EH (cell line): ENCODE measurements at regions not wholly inside any gene's neighbourhood (a gene's known extent, or its start where the extent isn't known, plus 50 kb on each side); places are given as distances from the start of the nearest gene placed in this dataset.

ENCODE experiments used
- DNase-seq: peaks from one replicate; pipeline ENCODE4 v3.0.0-alpha.2; 2015; ENCODE audit warnings: low read depth

- DNase-seq, result peak; percentile 85
Measured at GRCh38 chr2:188645986-188646385, 328.2 kb upstream of the COL3A1 start.

GRCh38 chr2:188647430-188648070, 326.6 kb upstream of the COL3A1 start:
- DNase-seq, result no peak

DNA sequence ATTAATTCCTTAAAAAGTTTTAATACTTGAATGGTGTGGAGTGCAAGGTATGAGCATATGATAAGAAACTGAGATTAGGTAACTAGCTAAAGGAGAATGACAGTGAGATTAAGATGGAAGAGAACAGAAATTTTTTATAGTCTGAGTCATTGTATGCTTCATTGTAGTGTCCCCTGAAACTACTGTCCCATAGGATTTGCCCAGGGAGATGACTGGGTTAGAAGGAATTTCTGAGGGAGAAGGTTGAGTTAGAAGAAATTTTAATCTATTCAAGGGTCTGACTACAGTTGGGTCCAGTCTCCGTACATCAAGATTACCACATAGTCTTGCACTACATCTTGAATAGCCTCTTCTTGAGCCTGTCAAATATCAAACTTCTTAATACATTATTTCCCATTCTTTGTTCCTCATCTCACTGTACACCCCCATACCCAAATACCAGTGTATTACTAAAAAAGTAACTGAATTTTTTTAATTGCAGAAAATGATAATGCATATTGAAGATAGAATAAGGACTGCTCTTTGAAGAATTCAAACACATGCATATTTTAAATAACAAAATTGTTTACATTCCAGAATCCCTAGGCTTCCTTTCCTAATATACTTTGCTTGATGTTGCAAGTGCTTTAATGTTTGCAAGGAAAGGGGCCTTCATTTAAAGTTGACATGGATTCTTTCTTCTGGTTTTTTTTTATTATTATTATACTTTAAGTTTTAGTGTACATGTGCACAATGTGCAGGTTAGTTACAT, 314.3 kb upstream of the COL3A1 start:
- DNase-seq, result peak; percentile 89

DNA sequence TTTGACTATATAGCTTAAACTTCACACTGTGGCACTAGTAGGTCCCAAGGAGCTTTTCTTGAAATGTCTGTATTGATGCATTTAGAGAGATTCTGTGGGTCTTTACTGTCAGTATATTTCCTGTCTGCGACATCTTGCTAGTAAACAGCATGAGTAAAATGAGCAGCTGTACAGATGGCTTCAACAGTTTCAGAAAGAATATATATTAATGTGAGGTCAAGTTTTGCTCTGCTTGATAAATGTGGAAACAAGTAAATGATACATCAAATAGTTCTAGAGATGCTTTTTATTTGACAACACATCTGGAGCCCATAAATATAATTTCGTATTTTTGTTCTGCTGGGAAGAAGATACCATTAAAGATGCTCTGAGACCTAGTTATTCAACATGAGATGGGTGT, 310.9 kb upstream of the COL3A1 start:
- DNase-seq, result no peak

DNA sequence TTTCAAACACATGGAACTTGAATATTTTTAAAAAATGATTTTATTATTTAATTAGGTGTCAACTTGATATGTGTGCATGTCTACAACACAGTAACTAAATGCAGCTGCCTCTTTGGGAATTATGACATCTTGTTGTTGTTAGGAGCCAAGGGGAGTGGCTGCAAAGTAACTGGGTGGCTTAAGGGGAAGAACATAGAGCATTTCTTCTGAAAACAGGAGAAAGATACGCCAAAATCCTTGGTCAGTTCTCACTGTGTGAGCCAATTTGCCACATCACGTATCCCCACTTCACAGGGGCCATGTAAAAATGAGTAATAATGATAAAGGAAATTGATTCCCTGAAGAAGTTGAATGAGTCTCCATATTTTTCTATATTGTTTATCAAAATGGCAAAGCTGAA, 309.8 kb upstream of the COL3A1 start:
- DNase-seq, result no peak

GRCh38 chr2:188664951-188665595, 309.1 kb upstream of the COL3A1 start:
- peak; percentile 63 for DNase-seq

DNA sequence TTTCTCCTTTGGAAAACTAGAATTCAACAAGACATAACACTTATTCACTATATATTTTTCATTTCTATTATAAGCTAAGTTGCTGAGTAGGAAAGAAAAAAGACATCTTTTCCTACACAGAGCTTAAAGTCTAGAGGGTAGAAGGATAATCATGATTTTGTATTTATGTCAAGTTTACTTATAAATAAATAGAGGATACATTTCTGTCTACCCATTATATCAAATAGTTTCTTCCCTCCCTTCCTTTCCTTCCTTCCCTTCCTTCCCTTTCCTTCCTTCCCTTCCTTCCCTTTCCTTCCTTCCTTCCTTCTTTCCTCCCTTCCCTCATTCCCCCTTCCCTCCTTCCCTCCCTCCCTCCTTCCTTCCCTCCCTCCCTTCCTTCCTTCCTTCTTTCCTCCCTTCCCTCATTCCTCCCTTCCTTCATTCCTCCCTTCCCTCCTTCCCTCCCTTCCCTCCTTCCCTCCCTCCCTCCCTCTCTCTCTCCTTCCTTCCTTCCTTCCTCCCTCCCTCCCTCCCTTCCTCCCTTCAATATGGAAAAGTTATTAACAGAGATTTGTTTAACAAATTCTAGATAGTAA, 308.4 kb upstream of the COL3A1 start:
- no peak for DNase-seq

DNA sequence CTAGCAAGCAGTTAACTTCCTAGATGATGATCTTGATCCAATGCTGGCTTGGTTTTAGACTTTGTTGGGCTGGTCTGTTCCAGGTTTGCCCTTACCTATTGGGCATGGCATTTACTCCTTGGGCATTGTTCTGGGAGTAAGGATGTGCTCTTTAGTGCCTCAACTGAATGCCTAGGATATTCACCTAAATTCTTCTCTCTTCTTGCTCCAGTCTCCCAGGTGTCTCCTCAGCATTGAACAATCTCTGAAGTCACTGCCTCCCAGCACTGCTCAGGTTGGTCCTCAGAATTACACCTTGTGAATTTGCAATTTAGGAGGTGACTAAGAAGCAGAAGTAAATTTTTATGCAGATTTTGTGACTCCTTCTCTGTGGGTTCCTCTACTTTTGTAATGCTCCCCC, 307.7 kb upstream of the COL3A1 start:
- DNase-seq, result no peak

- DNase-seq, result peak; percentile 74
Measured at GRCh38 chr2:188668017-188668680, 306.0 kb upstream of the COL3A1 start.

DNA sequence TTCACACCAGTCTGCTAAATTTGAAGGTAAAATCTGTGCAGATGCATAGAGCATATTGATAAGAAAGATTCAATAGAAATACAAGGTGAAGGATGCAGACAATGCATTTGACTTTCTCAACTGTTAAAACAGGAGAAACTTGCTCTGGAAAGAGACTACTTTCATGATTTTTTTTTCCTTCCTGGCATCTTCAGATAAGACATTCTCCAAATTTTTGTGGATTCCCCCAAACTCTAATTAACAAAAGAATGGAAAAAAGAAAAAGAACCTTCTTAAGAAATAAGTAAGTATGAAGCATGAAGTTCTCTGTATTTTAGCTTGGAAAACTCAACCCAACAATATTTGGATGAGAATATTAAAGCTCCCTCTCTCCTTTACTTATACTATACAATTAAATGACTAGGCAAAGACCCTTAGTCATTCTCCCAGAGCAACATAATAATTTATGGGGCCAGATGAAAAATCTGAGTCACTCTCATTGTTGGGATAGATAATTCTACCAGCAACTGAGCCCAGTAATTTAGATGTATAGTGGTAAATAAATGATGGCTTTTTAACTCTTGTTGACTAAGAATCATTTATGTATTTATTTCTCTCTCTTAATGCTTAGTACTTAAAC, 298.7 kb upstream of the COL3A1 start:
- peak; percentile 79 for DNase-seq

DNA sequence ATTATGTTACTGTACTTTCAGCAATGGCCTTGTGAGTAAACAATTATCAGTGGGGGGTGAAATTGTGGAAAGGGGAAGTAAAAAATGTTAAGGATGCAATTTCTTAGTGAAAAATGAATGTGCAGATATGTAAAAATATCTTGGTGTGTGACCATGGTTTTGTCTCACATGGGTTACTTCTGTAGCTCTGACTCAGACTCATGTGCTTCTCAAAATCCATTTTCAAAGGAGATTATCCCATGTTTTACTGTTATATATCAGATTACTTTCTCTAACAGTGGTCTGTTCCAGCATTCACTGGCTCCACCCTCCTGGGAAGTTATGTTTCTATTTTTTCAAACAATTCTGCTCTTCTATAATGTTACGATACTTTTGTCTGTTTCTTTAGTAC, 298.2 kb upstream of the COL3A1 start:
- peak; percentile 46 for DNase-seq

GRCh38 chr2:188677142-188677541, 297.0 kb upstream of the COL3A1 start:
- DNase-seq, result peak; percentile 37

- DNase-seq, result peak; percentile 73
Measured at GRCh38 chr2:188678882-188679281, 295.3 kb upstream of the COL3A1 start.

DNA sequence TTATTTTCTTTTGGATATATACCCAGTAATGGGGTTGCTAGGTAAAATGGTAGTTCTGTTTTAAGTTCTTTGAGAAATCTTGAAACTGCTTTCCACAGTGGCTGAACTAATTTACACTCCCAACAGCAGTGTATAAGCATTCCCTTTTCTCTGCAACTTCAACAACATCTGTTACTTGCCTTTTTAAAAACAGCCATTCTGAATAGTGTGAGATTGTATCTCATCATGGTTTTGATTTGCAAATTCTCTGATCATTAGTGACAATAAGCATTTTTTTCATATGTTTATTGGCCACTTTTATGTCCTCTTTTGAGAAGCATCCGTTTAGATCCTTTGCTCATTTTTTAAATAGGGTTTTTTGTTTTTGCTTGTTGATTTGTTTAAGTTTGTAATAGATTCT, 291.3 kb upstream of the COL3A1 start:
- peak; percentile 27 for DNase-seq

- no peak for DNase-seq
Measured at GRCh38 chr2:188684795-188685194, 289.4 kb upstream of the COL3A1 start.

GRCh38 chr2:188693111-188693510, 281.1 kb upstream of the COL3A1 start:
- DNase-seq, result no peak

- no peak for DNase-seq
Measured at GRCh38 chr2:188693771-188694170, 280.4 kb upstream of the COL3A1 start.

GRCh38 chr2:188695953-188696352, 278.2 kb upstream of the COL3A1 start:
- DNase-seq, result peak; percentile 81

DNA sequence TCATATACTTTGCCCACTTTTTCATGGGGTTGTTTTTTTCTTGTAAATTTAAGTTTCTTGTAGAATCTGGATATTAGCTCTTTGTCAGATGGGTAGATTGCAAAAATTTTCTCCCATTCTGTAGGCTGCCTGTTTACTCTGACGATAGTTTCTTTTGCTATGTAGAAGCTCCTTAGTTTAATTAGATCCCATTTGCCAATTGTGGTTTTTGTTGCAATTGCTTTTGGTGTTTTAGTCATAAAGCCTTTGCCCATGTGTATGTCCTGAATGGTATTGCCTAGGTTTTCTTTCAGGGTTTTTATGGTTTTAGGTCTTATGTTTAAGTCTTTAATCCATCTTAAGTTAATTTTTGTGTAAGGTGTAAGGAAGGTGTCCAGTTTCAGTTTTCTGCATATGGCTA, 276.0 kb upstream of the COL3A1 start:
- DNase-seq, result peak; percentile 40

- DNase-seq, result peak; percentile 77
Measured at GRCh38 chr2:188701836-188702235, 272.3 kb upstream of the COL3A1 start.

- no peak for DNase-seq
Measured at GRCh38 chr2:188705191-188705590, 269.0 kb upstream of the COL3A1 start.

- DNase-seq, result peak; percentile 76
Measured at GRCh38 chr2:188713961-188714360, 260.2 kb upstream of the COL3A1 start.
